ENCODE measurements at regions not wholly inside any gene's neighbourhood (a gene's known extent, or its start where the extent isn't known, plus 50 kb on each side); places are given as distances from the start of the nearest gene placed in this dataset.

DNA sequence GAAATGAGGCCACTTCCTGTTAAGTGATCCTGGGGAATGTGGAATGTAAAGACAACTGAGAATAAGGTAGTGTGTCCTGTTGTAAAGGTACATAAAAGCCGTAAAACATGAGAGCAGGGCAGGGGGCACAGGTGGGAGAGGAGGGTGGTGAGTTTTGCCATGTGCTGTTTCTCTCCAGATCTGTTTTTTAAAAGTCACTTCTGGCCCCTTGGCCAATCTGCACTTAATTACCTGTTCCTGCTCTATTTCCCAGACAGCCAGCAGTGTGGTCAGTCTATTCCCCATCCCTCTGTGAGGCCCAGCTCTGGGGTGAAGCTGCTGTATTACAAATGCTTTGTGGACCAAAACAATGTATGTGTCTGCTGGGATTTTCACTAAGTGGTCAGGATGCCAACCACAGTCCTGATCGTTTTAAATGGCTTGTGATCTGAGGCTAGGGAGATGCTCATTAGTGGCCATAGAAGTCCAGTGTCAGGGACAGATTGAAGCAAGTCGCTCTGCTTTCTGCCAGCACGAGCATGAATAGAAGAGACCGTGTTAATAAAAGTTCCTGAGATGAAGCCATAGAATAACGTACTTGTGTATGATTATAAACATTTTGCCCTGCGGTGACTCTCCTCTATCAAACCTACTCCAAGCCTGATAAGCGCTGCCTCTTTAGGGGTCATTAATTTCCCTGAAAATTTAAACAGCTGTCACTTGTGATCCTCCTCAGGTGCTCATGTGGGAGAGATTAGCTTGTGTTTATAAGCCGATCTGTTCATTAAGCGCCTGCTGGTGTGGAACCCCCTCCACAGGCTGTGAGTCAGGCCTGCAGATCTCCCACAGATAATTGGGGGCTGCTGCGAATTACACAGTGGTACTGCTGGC lies 111.8 kb upstream of the CENPW start:
- Histone ChIP-seq H3K27ac (peak overlapping the region; percentile 9 to 62), H3K27me3 (no peaks in the 10 kb centered on the region), H3K4me3 (no peak overlapping the region), H3K9me3 (no peaks in the 10 kb centered on the region), H3K4me1 (peaks cover 0 to 10% of the 10 kb centered on the region in 2 donors), H3K36me3 (no peaks in the 10 kb centered on the region)
- intact Hi-C loops (cut with DNase I; ENCODE audit: low total_unique reads): no loop called here
- no peak for TF ChIP-seq POLR2A (IDR thresholded peaks at IDR 0.05)
- TF ChIP-seq, protein P1, sequence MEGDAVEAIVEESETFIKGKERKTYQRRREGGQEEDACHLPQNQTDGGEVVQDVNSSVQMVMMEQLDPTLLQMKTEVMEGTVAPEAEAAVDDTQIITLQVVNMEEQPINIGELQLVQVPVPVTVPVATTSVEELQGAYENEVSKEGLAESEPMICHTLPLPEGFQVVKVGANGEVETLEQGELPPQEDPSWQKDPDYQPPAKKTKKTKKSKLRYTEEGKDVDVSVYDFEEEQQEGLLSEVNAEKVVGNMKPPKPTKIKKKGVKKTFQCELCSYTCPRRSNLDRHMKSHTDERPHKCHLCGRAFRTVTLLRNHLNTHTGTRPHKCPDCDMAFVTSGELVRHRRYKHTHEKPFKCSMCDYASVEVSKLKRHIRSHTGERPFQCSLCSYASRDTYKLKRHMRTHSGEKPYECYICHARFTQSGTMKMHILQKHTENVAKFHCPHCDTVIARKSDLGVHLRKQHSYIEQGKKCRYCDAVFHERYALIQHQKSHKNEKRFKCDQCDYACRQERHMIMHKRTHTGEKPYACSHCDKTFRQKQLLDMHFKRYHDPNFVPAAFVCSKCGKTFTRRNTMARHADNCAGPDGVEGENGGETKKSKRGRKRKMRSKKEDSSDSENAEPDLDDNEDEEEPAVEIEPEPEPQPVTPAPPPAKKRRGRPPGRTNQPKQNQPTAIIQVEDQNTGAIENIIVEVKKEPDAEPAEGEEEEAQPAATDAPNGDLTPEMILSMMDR (IDR thresholded peaks at IDR 0.05): no peak
- peak in 1 of 2 donors; percentile 26 for DNase-seq

DNA sequence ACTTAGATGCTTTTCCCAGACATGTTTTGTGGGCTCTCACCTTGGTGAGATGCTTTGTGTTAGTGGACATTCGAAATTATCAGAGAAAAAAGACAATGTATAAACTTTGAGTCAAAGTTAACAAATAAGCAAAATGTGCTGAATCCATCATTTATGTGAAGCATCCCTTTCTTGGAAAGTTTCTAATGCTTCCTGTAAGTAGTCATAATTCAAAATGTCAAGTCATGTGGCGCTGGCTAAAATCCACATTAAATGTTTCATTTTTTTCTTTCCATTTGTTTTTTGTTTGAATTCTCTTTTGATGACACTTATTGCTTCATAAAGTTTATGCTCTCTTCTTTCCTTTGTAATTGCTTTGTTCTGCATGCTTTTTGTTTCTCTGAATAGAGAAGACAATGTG lies 107.2 kb upstream of the CENPW start:
- Histone ChIP-seq H3K9me3 (no peaks in the 10 kb centered on the region), H3K4me1 (peaks cover 0 to 11% of the 10 kb centered on the region in 2 donors), H3K27ac (peak overlapping the region; percentile 38 to 49), H3K27me3 (no peaks in the 10 kb centered on the region), H3K4me3 (no peak overlapping the region), H3K36me3 (no peaks in the 10 kb centered on the region)
- intact Hi-C loops (cut with DNase I; ENCODE audit: low total_unique reads): no loop called here
- no peak for DNase-seq
- no peak for TF ChIP-seq POLR2A (IDR thresholded peaks at IDR 0.05)
- TF ChIP-seq, protein P1 (IDR thresholded peaks at IDR 0.05): no peak

DNA sequence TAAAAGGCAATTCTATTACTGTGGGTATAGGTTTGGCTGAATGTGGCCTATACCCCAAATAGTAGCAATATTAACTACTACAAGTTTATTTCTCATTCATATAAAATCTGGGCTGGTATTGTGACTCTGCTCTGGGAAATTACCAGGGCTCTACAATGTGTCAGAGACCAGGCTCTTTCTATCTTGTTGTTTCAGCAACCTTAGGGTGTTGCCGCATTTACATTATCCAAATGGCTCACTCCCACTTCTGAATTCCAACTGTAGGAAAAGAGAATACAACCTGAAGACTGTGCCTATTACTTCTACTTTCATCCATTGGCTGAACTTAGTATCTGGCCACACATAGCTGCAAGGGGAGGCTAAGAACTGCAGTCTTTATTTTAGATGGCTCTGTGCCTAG lies 106.7 kb upstream of the CENPW start:
- Histone ChIP-seq H3K36me3 (no peaks in the 10 kb centered on the region), H3K27ac (peak overlapping the region; percentile 38 to 39), H3K4me1 (peaks cover 0 to 11% of the 10 kb centered on the region in 2 donors), H3K9me3 (no peaks in the 10 kb centered on the region), H3K4me3 (no peak overlapping the region), H3K27me3 (no peaks in the 10 kb centered on the region)
- no peak for TF ChIP-seq POLR2A (IDR thresholded peaks at IDR 0.05)
- TF ChIP-seq, protein P1 (IDR thresholded peaks at IDR 0.05): no peak
- intact Hi-C loops (cut with DNase I; ENCODE audit: low total_unique reads): no loop called here
- DNase-seq: no peak

DNA sequence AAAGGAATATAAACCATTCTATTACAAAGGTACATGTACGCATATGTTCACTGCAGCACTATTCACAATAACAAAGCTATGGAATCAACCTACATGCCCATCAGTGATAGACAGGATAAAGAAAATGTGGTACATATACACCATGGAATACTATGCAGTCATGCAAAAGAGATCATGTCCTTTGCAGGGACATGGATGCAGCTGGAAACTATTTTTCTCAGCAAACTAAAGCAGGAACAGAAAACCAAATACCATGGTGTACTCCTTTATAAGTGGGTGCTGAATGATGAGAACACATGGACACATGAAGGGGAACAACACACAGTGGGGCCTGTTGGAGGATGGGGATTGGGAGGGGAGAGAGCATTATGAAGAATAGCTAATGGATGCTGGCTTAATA lies 104.6 kb upstream of the CENPW start:
- Histone ChIP-seq H3K9me3 (peaks cover 0 to 3% of the 10 kb centered on the region in 2 donors), H3K4me3 (no peak overlapping the region), H3K27ac (no peak overlapping the region), H3K36me3 (no peaks in the 10 kb centered on the region), H3K4me1 (peaks cover 0 to 11% of the 10 kb centered on the region in 2 donors), H3K27me3 (no peaks in the 10 kb centered on the region)
- intact Hi-C loops (cut with DNase I; ENCODE audit: low total_unique reads): no loop called here
- no peak for TF ChIP-seq POLR2A (IDR thresholded peaks at IDR 0.05)
- TF ChIP-seq, protein P1 (IDR thresholded peaks at IDR 0.05): no peak
- no peak for DNase-seq

DNA sequence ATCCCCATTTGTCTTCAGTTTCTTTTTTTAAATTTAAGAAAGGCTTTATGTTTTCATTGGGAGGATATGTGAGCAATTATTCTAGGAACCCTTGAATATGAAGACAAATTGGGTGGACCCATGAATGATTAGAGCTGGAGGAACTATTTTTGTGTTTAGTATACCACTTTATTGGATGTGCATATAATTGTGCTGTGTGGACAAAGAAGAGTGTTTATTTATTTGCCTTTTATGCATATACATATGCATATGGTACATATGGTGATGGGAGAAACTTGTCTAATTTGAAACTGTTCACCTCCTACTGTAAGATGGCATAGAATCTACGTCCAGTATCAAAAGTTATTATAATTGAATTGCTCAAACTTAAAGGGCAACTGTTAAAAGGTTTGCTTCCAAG lies 94.8 kb upstream of the CENPW start:
- intact Hi-C loops (cut with DNase I; ENCODE audit: low total_unique reads): no loop called here

More for the DNA sequence above, 94.8 kb upstream of the CENPW start:
- no peak for DNase-seq
- no peaks in the 10 kb centered on the region for H3K4me1 ChIP-seq
- H3K9me3 ChIP-seq: peaks cover 0 to under 1% of the 10 kb centered on the region in 2 donors
- no peaks in the 10 kb centered on the region for H3K27me3 ChIP-seq
- H3K36me3 ChIP-seq: no peaks in the 10 kb centered on the region
- no peak overlapping the region for H3K27ac ChIP-seq
- no peak overlapping the region for H3K4me3 ChIP-seq
- no peak for TF ChIP-seq POLR2A (IDR thresholded peaks at IDR 0.05)
- TF ChIP-seq, protein P1 (IDR thresholded peaks at IDR 0.05): no peak

Measured in uterus (tissue), 3 donors.